Cerebellar nuclear complex (tissue), 1 donor: ENCODE measurements at regions not wholly inside any gene's neighbourhood (a gene's known extent, or its start where the extent isn't known, plus 50 kb on each side); places are given as distances from the start of the nearest gene placed in this dataset.

Experiments
- DNase-seq, 2 experiments: peaks; one replicate each; lab custom pipeline; 2025; lab: John Stamatoyannopoulos, UW

GRCh38 chr2:18378020-18378653 is 182.3 kb downstream of the RDH14 start:
- DNase-seq, result no peak

GRCh38 chr2:18376936-18377335 is 183.5 kb downstream of the RDH14 start:
- DNase-seq, result no peak

DNA sequence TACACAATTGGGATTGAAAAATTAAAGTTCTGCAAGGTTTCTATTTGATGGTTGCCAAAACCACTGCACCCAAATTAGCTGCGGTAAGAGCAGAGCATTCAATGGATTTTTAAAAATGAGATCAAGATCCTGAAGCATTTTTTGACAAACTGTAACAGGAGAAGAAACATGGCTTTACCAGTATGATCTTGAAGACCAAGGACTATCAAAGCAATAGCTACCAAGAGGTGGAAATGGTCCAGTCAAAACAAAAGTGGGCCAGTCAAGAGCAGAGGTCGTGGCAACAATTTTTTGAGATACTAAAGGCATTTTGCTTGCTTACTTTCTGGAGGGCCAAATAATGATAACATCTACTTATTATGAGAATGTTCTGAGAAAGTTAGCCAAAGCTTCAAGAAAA is 186.8 kb downstream of the RDH14 start:
- no peak for DNase-seq

DNA sequence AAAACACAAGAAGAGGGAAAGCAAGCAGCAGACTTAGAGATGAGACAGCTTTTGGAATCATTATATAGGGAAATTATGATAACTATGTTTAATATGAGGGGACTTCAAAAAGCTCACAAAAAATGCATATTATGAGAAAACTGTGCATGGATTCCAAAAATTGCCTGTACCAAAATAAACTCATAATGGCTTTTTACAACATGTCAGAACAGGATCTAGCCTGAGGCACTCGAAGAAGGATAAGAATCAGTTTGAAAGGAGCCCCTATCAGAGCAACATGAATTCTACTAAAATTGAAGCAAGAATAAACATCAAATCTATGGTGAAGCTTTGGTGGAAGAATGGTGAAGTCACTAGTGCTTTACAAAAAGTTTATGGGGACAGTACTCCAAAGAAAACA is 187.4 kb downstream of the RDH14 start:
- DNase-seq, result no peak

DNA sequence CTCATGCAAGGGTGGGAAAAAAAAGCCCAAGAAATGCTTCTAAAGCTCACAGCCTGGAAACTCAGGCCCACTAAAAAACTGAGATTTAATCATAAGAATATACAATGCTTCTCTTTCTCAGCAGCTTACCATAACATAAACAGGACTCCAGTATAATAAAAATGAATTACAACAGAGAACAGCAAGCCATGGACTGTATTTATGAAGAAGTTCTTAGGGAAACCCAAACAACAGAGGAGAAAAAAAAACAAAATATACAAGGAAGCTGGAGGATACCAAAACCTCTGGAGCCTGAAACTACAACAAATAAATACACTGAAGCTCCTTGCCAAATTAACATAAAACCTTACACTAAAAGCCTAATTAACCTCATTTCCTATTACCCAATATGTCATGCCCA is 187.8 kb downstream of the RDH14 start:
- no peak for DNase-seq

- no peak for DNase-seq
Observed at GRCh38 chr2:18369760-18370159, 190.7 kb downstream of the RDH14 start.

DNA sequence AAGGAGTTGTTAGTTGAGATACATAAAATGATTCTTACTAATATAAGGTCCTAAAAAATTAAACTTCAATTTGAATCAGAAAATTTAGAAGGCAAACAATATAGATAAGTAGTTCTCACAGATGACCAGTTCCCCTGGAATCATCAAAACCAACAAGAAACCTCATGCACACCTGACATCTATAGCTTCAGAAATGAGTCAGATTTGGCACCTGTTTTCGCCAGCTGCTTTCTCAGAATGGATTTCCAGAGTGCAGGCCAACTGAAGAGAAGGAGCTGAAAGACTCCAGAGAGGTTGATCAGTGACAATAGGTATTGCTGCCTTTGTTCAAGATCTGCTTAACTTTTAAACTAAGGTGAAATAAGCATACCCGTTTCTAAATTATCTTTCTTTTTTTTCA is 192.4 kb downstream of the RDH14 start:
- DNase-seq, result no peak

GRCh38 chr2:18365342-18365741 is 195.1 kb downstream of the RDH14 start:
- DNase-seq, result no peak

DNA sequence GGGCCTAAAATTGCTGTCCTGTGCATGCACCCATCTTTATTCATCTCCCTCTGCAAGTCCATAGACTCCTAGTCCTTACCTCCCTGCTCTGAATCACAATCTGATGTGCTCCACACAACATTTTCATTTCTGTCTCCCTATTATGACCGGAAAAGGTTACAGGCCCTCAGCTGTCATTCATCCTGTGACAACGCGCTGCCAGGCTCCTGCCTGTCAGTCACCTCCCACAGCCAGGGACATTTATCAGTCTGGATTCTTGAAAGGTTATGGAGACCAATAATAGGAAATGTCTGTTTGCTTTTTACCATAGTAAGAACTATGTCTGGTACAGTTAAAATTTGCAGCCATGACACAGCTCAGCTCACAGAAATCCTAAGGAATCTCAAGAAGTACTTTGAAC is 197.1 kb downstream of the RDH14 start:
- DNase-seq, result no peak

GRCh38 chr2:18362696-18363095 is 197.8 kb downstream of the RDH14 start:
- DNase-seq, result no peak

DNA sequence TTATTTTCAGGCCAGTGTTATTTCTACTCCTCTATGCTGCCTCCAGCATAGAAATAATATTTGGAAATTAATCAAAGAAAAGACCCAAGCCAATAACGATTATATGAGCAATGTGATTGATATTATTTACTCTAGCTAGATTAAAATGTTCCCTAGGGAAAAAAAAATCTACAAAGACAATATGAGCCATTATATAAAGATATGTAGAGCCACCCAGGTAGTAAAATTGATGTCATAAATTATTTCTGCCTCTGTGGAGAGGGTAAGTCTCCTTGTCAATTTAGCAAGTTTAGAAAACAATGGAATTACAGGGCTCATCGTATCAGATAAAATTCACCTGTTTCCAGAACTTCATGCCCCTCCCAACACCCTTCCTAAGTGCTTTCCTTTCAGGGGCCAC is 202.9 kb downstream of the RDH14 start:
- DNase-seq, result no peak

DNA sequence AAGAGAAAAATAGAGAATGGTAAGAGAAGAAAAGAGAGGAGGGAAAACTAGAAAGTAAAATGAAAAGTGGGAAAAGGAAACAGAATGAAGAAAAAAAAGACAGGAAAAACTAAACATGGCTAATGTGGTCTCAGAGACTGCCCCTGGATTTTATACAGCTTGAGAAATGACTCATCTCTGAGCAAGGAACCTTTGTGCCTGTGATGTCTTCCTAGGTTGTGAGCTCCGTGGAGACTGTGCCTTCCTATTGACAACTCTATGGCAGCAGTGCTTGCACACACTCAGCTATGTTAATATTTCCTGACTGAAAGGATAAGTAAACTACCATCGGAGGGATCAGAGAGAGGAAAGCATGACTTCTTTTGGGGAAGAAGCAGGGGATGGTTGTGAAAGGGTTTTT is 203.8 kb downstream of the RDH14 start:
- DNase-seq, result no peak

DNA sequence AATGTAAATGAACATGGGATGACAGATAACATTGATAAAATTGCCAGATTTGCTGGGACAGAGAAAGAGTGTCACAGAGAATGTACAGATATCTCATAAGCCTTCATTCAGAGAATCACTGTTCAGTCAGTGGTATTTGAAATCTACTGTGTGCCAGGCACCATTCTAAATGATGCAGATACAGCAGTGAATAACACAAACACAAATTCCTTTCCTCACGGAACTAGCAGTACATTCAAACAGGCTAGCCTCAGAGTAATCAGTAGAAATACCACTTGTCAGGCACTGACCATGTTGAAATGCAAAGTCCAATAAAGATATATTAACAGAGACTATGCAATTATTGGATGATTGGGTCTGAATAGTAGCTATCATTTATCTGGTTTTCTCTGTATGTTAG is 211.0 kb downstream of the RDH14 start:
- DNase-seq, result no peak

DNA sequence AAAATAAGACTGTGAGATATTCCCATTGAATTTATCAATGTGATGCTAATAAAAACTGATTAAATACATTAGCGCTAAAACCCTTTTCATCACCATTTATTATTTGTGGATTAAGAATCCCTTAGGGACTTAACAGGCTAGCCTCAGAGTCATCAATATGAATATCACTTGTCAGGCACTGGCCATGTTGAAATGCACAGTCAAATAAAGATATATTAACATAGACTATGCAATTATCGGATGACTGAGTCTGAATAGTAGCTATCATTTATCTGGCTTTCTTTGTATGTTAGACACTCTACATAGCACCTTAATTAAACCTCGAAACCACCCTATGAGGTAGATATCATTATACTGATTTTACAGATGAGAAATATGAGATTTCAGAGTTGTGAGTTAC is 213.6 kb downstream of the RDH14 start:
- no peak for DNase-seq

DNA sequence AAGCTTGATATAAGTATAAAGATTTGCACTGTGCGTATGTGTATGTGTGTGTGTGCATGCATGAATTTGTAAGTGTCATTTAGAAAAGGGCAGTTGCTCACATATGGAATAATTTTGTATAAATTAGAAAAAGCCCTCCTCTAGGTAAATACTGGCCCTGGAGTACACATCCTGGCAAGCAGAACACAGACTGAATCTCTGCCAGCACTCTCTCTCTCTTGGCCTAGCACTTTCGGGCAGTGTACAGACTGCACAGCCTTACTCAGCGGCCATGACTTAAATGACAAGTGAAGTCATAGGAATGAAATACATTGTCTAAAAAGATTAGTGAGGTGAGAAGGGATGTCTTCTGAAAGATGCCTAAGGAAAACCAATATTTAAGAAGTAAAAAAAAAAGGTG is 214.1 kb downstream of the RDH14 start:
- DNase-seq, result no peak

DNA sequence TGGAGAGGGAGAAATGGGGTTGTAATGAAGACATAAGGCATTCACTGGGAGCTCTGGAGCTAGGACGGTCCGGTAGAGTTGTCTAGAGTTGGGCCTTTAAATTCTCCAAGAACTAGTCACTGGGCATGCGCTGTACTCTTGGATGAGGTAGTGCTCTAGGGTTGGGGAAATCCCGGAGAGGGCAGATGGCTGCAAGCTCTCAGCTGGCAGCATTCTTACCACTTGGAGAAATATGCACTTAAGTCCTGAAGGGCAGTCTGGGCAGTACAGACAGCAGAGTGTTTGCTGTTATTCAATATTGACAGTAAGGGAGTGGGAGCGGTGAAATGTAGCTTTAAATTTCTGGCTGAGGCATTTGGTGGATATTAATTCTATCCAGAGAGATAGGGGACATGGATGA is 214.6 kb downstream of the RDH14 start:
- no peak for DNase-seq

DNA sequence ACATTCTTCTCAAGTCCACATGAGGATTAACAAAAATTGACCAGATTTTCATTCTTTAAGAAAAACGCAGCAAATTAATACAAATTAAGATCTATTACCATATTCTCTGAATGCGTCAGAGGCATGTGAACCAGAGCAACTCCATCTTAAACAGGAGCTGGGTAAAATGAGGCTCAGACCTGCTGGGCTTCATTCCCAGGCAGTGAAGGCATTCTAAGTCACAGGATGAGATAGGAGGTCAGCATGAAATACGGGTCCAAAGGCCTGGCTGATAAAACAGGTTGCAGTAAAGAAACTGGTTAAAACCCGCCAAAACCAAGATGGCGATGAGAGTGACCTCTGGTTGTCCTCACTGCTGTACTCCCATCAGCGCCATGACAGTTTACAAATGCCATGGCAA is 217.6 kb downstream of the RDH14 start:
- no peak for DNase-seq

- DNase-seq, result no peak
Observed at GRCh38 chr2:18339326-18339725, 221.1 kb downstream of the RDH14 start.

GRCh38 chr2:18336975-18337374 is 223.5 kb downstream of the RDH14 start:
- DNase-seq, result no peak

DNA sequence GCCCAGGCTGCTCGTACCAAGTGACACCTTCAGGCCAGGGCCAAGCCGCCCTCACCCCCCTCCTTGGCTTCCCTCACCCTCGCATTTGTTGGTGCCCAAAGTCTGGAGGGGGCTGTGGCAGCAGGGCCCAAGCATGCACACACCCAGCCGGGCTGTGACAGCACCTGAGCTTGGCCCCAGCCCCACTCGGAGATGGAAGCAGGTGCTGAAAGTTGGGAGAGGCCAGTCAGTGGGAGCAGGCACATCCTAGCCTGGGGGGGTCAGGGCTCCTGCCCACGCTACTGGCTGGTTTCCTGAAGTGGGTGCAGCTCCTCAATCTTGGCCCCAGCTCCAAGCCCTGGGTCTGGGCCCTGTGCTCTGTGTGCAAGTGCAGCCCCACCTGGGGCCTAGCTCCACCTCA is 228.0 kb downstream of the RDH14 start:
- no peak for DNase-seq

GRCh38 chr2:18325118-18325517 is 235.3 kb downstream of the RDH14 start:
- no peak for DNase-seq

DNA sequence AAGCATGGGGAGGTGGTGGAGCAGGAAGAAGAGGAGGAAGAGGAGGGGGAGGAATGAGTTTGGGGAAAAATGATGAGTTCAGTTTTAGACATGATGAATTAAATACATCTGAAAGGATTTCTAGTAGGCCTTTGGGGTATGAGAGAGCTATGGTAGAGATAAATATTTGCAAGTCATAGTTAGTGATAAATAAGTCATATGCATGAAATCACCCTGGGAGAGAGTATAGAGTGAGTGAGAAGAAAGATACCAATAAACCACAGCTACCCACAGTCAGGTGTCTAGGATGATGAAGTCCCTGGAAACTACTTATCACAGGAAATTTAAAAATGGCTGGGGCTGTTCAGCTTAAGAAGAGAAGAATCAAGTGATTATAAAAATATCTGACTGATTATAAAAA is 240.5 kb downstream of the RDH14 start:
- DNase-seq, result no peak

GRCh38 chr2:18317017-18317416 is 243.4 kb downstream of the RDH14 start:
- DNase-seq, result no peak

- no peak for DNase-seq
Observed at GRCh38 chr2:18312818-18313217, 247.6 kb downstream of the RDH14 start.
